ENCODE measurements at regions not wholly inside any gene's neighbourhood (a gene's known extent, or its start where the extent isn't known, plus 50 kb on each side); places are given as distances from the start of the nearest gene placed in this dataset.

DNA sequence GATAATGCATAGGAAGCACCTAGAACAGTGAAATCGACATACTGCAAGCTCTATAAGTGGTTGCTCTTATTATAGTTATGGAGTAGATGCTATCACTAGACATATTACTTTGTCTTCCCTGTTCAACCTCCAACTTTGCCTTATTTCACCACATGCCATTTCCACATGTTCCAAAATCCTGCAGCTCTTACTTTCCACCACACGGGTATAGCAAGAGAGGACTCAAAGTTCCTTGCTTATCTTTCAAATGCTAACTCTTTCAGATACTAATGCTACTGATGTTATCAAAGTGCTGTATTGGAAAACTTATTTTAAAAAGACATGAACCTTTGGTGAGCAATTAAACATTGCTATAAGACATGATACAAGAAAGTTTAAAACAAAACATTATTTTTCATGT, 1130.1 kb downstream of the HACE1 start:
- intact Hi-C loops (cut with DNase I; ENCODE audit: low total_unique reads): no loop called here
- DNase-seq: no peak
- 41 to 68% (median 51%) methylated on average over 2 of the region's 2 CpGs for WGBS, 5 donors

DNA sequence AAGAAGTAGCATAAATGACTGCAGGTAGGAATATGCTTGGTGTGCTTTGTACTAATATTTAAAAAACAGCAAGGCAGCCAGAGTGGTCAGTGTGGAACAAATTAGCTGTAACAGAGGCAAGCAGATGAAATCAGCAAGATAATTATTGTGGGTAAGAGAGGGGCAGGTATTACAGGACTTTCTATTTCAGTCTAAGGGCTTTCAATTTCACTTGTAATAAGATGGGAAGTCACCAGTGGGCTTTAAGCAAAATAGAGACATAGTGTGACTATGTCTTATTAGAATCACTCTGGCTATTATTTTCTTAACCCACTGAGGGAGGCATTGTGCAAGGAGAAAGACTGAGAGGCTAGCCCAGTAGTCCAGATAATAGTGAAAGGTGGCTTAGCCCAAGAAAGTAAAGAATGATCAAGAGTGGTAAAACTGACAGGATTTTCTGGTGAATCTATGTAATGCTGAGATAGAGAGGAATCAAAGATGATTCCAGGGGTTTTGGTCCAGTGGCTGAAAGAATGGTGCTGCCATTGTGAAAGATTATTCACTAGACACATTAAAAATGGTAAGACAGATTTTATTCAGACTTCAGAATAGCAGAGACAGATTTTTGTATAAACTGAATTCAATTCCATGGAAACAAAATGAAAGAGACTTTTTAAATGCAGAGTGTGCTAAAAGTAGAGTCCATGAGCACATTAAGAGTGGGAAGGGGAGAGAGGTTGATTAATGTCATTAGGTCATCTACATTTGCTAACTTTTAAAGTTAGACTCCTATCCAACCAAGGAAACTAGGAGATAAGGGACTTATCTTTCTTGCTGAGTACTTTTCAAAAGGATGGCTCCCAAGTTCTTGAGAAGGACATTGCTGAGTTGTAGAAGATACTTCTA, 1136.0 kb downstream of the HACE1 start:
- no peaks in the 10 kb centered on the region for H3K4me1 ChIP-seq
- H3K36me3 ChIP-seq: no peaks in the 10 kb centered on the region
- no peak for DNase-seq
- no peak overlapping the region for H3K27ac ChIP-seq
- intact Hi-C loops (cut with DNase I; ENCODE audit: low total_unique reads): no loop called here
- H3K4me3 ChIP-seq: no peak overlapping the region
- no peaks in the 10 kb centered on the region for H3K27me3 ChIP-seq
- TF ChIP-seq, protein P1, sequence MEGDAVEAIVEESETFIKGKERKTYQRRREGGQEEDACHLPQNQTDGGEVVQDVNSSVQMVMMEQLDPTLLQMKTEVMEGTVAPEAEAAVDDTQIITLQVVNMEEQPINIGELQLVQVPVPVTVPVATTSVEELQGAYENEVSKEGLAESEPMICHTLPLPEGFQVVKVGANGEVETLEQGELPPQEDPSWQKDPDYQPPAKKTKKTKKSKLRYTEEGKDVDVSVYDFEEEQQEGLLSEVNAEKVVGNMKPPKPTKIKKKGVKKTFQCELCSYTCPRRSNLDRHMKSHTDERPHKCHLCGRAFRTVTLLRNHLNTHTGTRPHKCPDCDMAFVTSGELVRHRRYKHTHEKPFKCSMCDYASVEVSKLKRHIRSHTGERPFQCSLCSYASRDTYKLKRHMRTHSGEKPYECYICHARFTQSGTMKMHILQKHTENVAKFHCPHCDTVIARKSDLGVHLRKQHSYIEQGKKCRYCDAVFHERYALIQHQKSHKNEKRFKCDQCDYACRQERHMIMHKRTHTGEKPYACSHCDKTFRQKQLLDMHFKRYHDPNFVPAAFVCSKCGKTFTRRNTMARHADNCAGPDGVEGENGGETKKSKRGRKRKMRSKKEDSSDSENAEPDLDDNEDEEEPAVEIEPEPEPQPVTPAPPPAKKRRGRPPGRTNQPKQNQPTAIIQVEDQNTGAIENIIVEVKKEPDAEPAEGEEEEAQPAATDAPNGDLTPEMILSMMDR (IDR thresholded peaks at IDR 0.05): no peak
- TF ChIP-seq POLR2AphosphoS5 (IDR thresholded peaks at IDR 0.05) (no peak), POLR2A (IDR thresholded peaks at IDR 0.05) (no peak), EP300 (IDR thresholded peaks at IDR 0.05) (no peak)
- no peaks in the 10 kb centered on the region for H3K9me3 ChIP-seq

More for the DNA sequence above, 1130.1 kb downstream of the HACE1 start:
- no peak overlapping the region for H3K27ac ChIP-seq
- no peaks in the 10 kb centered on the region for H3K36me3 ChIP-seq
- TF ChIP-seq EP300 (IDR thresholded peaks at IDR 0.05): no peak
- no peak for TF ChIP-seq POLR2AphosphoS5 (IDR thresholded peaks at IDR 0.05)
- TF ChIP-seq, protein P1 (IDR thresholded peaks at IDR 0.05): no peak
- TF ChIP-seq POLR2A (IDR thresholded peaks at IDR 0.05): no peak
- H3K9me3 ChIP-seq: peaks cover 0 to 6% (median 0%) of the 10 kb centered on the region in 4 donors
- H3K4me3 ChIP-seq: no peak overlapping the region
- H3K4me1 ChIP-seq: no peaks in the 10 kb centered on the region
- no peaks in the 10 kb centered on the region for H3K27me3 ChIP-seq

DNA sequence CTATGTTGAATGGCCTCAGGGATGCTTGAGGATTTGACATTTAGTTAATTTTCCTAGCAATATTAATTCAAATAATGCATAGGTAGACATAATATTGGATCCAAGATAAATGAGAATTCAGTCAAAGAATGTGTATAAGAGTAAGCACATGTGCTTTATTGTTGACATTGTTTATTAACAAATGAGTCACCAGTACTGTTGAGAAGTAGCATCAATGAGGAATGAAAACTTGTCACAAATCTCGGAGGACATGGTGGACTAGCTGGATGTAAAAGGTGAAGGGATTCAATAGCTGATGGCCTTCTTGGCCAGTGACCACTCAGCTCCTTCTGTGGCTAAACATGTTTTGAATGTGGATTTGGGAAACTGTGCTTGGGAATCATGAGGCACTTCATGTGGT, 1137.0 kb downstream of the HACE1 start:
- Histone ChIP-seq H3K27ac (no peak overlapping the region), H3K4me1 (no peaks in the 10 kb centered on the region), H3K9me3 (no peaks in the 10 kb centered on the region), H3K4me3 (no peak overlapping the region), H3K36me3 (no peaks in the 10 kb centered on the region), H3K27me3 (no peaks in the 10 kb centered on the region)
- WGBS, 5 donors: 39 to 88% (median 47%) methylated on average over 1 of the region's 1 CpG
- TF ChIP-seq POLR2AphosphoS5 (IDR thresholded peaks at IDR 0.05) (no peak), POLR2A (IDR thresholded peaks at IDR 0.05) (no peak), EP300 (IDR thresholded peaks at IDR 0.05) (no peak)
- TF ChIP-seq, protein P1 (IDR thresholded peaks at IDR 0.05): no peak
- intact Hi-C loops (cut with DNase I; ENCODE audit: low total_unique reads): no loop called here
- DNase-seq: no peak

DNA sequence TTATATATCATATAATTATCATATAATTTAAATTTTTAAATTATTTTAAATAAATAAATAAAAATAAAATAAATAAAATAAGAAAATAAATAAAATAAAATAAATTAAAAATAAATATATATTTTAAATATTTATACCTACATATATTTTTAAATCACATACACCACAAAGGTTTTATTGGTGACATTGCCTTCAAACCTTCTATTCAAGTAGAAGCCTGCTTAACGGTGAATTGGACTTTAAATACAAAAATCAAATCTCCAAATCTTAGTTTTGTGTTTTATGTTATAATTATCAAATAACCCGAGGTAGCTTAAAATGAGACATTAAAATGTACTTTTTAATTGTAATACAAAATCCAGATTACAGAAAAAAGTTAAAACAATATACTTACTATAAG, 1137.8 kb downstream of the HACE1 start:
- DNase-seq: no peak
- no peaks in the 10 kb centered on the region for H3K36me3 ChIP-seq
- no peak overlapping the region for H3K4me3 ChIP-seq
- TF ChIP-seq, protein P1 (IDR thresholded peaks at IDR 0.05): no peak
- no peak for TF ChIP-seq EP300 (IDR thresholded peaks at IDR 0.05)
- TF ChIP-seq POLR2A (IDR thresholded peaks at IDR 0.05): no peak
- no peak for TF ChIP-seq POLR2AphosphoS5 (IDR thresholded peaks at IDR 0.05)
- no peaks in the 10 kb centered on the region for H3K9me3 ChIP-seq
- 74 to 91% (median 85%) methylated on average over 2 of the region's 2 CpGs for WGBS, 5 donors
- no peak overlapping the region for H3K27ac ChIP-seq
- H3K4me1 ChIP-seq: no peaks in the 10 kb centered on the region
- H3K27me3 ChIP-seq: no peaks in the 10 kb centered on the region
- intact Hi-C loops (cut with DNase I; ENCODE audit: low total_unique reads): no loop called here
